ENCODE measurements at regions not wholly inside any gene's neighbourhood (a gene's known extent, or its start where the extent isn't known, plus 50 kb on each side); places are given as distances from the start of the nearest gene placed in this dataset.

- Histone ChIP-seq H3K4me2 (ENCODE audit: low read length) (no peak overlapping the region), H3K9ac (ENCODE audit: low read length) (no peak overlapping the region)
Observed at GRCh38 chr5:63674881-63675280, 287.4 kb downstream of the HTR1A start.

GRCh38 chr5:63655043-63655442 is 307.2 kb downstream of the HTR1A start:
- no peak for TF ChIP-seq POLR2AphosphoS5 (IDR thresholded peaks at IDR 0.05)
- TF ChIP-seq EP300 (conservative IDR thresholded peaks at IDR 0.05; ENCODE audit: poor library complexity, severe bottlenecking): no peak
- TF ChIP-seq SMC3 (conservative IDR thresholded peaks at IDR 0.05; ENCODE audit: poor library complexity): no peak
- no peaks in the 10 kb centered on the region for H3K9me3 ChIP-seq (ENCODE audit: low read length)
- H3K4me2 ChIP-seq (ENCODE audit: low read length): no peak overlapping the region
- no peak overlapping the region for H3K27ac ChIP-seq (ENCODE audit: low read length)
- no peaks in the 10 kb centered on the region for H3K9me2 ChIP-seq (ENCODE audit: insufficient read depth, low read length)
- no peaks in the 10 kb centered on the region for H3K36me3 ChIP-seq (ENCODE audit: insufficient read depth, low read length)
- no peak overlapping the region for H3K9ac ChIP-seq (ENCODE audit: low read length)
- no peaks in the 10 kb centered on the region for H3K79me2 ChIP-seq (replicated peaks; ENCODE audit: insufficient read depth, low read length)
- H2AFZ ChIP-seq (ENCODE audit: low read depth, low read length): no peak overlapping the region
- H3K27me3 ChIP-seq (ENCODE audit: insufficient read depth, low read depth, low read length): no peaks in the 10 kb centered on the region
- H3K4me3 ChIP-seq (ENCODE audit: low read length): no peak overlapping the region
- H3F3A ChIP-seq (ENCODE audit: insufficient read depth, low read length, poor library complexity, severe bottlenecking): no peaks in the 10 kb centered on the region
- no peaks in the 10 kb centered on the region for H4K20me1 ChIP-seq (ENCODE audit: insufficient read depth)

More at GRCh38 chr5:63674881-63675280, 287.4 kb downstream of the HTR1A start:
- Histone ChIP-seq H3F3A (ENCODE audit: insufficient read depth, low read length, poor library complexity, severe bottlenecking) (no peaks in the 10 kb centered on the region), H3K27me3 (ENCODE audit: insufficient read depth, low read depth, low read length) (no peaks in the 10 kb centered on the region), H3K79me2 (replicated peaks; ENCODE audit: insufficient read depth, low read length) (no peaks in the 10 kb centered on the region), H2AFZ (ENCODE audit: low read depth, low read length) (no peak overlapping the region), H3K9me2 (ENCODE audit: insufficient read depth, low read length) (no peaks in the 10 kb centered on the region), H4K20me1 (ENCODE audit: insufficient read depth) (no peaks in the 10 kb centered on the region), H3K4me3 (ENCODE audit: low read length) (no peak overlapping the region), H3K36me3 (ENCODE audit: insufficient read depth, low read length) (no peaks in the 10 kb centered on the region), H3K27ac (ENCODE audit: low read length) (no peak overlapping the region), H3K9me3 (ENCODE audit: low read length) (no peaks in the 10 kb centered on the region)
- TF ChIP-seq EZH2 (IDR thresholded peaks at IDR 0.05; ENCODE audit: borderline replicate concordance, insufficient read depth, low read length, poor library complexity, severe bottlenecking) (no peak), RAD21 (conservative IDR thresholded peaks at IDR 0.05) (no peak), POLR2AphosphoS5 (IDR thresholded peaks at IDR 0.05) (no peak), REST (IDR thresholded peaks at IDR 0.05; ENCODE audit: borderline replicate concordance) (no peak), TAF1 (IDR thresholded peaks at IDR 0.05; ENCODE audit: low read depth) (no peak), CTCF (IDR thresholded peaks at IDR 0.05; ENCODE audit: poor library complexity, severe bottlenecking) (no peak), EP300 (conservative IDR thresholded peaks at IDR 0.05; ENCODE audit: poor library complexity, severe bottlenecking) (no peak), MXI1 (conservative IDR thresholded peaks at IDR 0.05; ENCODE audit: poor library complexity, severe bottlenecking) (no peak), SMC3 (conservative IDR thresholded peaks at IDR 0.05; ENCODE audit: poor library complexity) (no peak)

GRCh38 chr5:63650581-63650980 is 311.7 kb downstream of the HTR1A start:
- TF ChIP-seq EZH2 (IDR thresholded peaks at IDR 0.05; ENCODE audit: borderline replicate concordance, insufficient read depth, low read length, poor library complexity, severe bottlenecking) (no peak), TAF1 (IDR thresholded peaks at IDR 0.05; ENCODE audit: low read depth) (no peak), POLR2AphosphoS5 (IDR thresholded peaks at IDR 0.05) (no peak), CTCF (IDR thresholded peaks at IDR 0.05; ENCODE audit: poor library complexity, severe bottlenecking) (no peak), REST (IDR thresholded peaks at IDR 0.05; ENCODE audit: borderline replicate concordance) (no peak), EP300 (conservative IDR thresholded peaks at IDR 0.05; ENCODE audit: poor library complexity, severe bottlenecking) (no peak), RAD21 (conservative IDR thresholded peaks at IDR 0.05) (no peak), SMC3 (conservative IDR thresholded peaks at IDR 0.05; ENCODE audit: poor library complexity) (no peak)
- no peaks in the 10 kb centered on the region for H3K9me2 ChIP-seq (ENCODE audit: insufficient read depth, low read length)
- H4K20me1 ChIP-seq (ENCODE audit: insufficient read depth): no peaks in the 10 kb centered on the region
- H3K9ac ChIP-seq (ENCODE audit: low read length): no peak overlapping the region
- no peaks in the 10 kb centered on the region for H3K27me3 ChIP-seq (ENCODE audit: insufficient read depth, low read depth, low read length)
- no peaks in the 10 kb centered on the region for H3K79me2 ChIP-seq (replicated peaks; ENCODE audit: insufficient read depth, low read length)
- no peak overlapping the region for H3K4me3 ChIP-seq (ENCODE audit: low read length)
- H3K36me3 ChIP-seq (ENCODE audit: insufficient read depth, low read length): no peaks in the 10 kb centered on the region
- no peaks in the 10 kb centered on the region for H3F3A ChIP-seq (ENCODE audit: insufficient read depth, low read length, poor library complexity, severe bottlenecking)
- H2AFZ ChIP-seq (ENCODE audit: low read depth, low read length): no peak overlapping the region
- H3K9me3 ChIP-seq (ENCODE audit: low read length): no peaks in the 10 kb centered on the region
- no peak overlapping the region for H3K27ac ChIP-seq (ENCODE audit: low read length)
- no peak overlapping the region for H3K4me2 ChIP-seq (ENCODE audit: low read length)
